HepG2 (cell line): ENCODE measurements at regions not wholly inside any gene's neighbourhood (a gene's known extent, or its start where the extent isn't known, plus 50 kb on each side); places are given as distances from the start of the nearest gene placed in this dataset.
A peak's percentile ranks its signal among the peaks of the same experiment; 100 is the strongest.

Experiments used
- ATAC-seq: fragments of 200-7000 bp; cut with Tn5 transposase; 3 replicates; pipeline ENCODE4 v1.9.1; 2020; ENCODE audit warnings: mild to moderate bottlenecking, moderate library complexity
- BruUV-seq: library from RNA; stranded (reverse); fragments of 400-500 nt; replicated peaks from 2 replicates; lab custom pipeline; 2021; lab: Mats Ljungman, UMichigan
- CTCF ChIA-PET: fragments of 300-600 bp; formaldehyde crosslinking; extraction: SDS; loops from one replicate; lab custom pipeline; 2021; ENCODE audit warnings: low total read pairs, inconsistent platforms, low intra/inter-chr PET ratio; lab: Yijun Ruan, JAX
- POLR2A ChIA-PET: fragments of 350-600 bp; sonication (Branson Sonifier 250); formaldehyde crosslinking; loops from one replicate; lab custom pipeline; 2020; ENCODE audit warnings: antibody characterized with exemption, inconsistent platforms; lab: Yijun Ruan, JAX
- DNase-seq: peaks from one replicate; pipeline ENCODE4 v3.0.0-alpha.2; 2015; ENCODE audit warnings: low spot score
- FAIRE-seq: peaks from 3 replicates; lab custom pipeline; 2011; peaks lifted over from hg19 to GRCh38; lab: Jason Lieb, UNC
- H2AFZ ChIP-seq: one replicate; pipeline ENCODE4 v1.6.1; 2011; ENCODE audit warnings: low read length, inconsistent platforms
- H3K27ac ChIP-seq: fragments of 300-600 bp; 3 replicates; pipeline ENCODE4 v1.8.0; 2011; ENCODE audit warnings: mixed run types, mild to moderate bottlenecking, mixed read lengths, low read length, inconsistent platforms; ENCODE audit not compliant: insufficient read depth; ENCODE audit errors: extremely low read length
- H3K27me3 ChIP-seq, 2 experiments: fragments of 200-600 bp in 1 of 2; 2 replicates in 1 of 2; 3 replicates in 1 of 2; pipeline versions ENCODE4 v1.6.0 to v1.8.0; 2011; ENCODE audit warnings: low read length in 2 of 2, mild to moderate bottlenecking in 2 of 2, moderate library complexity in 2 of 2, inconsistent platforms in 1 of 2; ENCODE audit not compliant: insufficient read depth in 2 of 2, control insufficient read depth in 1 of 2
- H3K36me3 ChIP-seq, 2 experiments: fragments of 200-600 bp in 1 of 2; replicated peaks in 1 of 2; 2 replicates in 1 of 2; 3 replicates in 1 of 2; pipeline versions ENCODE4 v1.5.1 to v1.8.0; 2011; ENCODE audit warnings: low read length in 2 of 2, inconsistent platforms in 1 of 2; ENCODE audit not compliant: insufficient read depth in 2 of 2, control insufficient read depth in 1 of 2
- H3K4me1 ChIP-seq: 2 replicates; pipeline ENCODE4 v1.5.1; 2012; ENCODE audit warnings: low read length, inconsistent platforms; ENCODE audit not compliant: insufficient read depth
- H3K4me2 ChIP-seq: 2 replicates; pipeline ENCODE4 v1.6.0; 2011; ENCODE audit warnings: low read depth, low read length, inconsistent platforms
- H3K4me3 ChIP-seq, 3 experiments: fragments of 200-600 bp in 1 of 3; sonication (generic), shearing (Covaris generic) in 1 of 3; replicated peaks in 1 of 3; 2 replicates each; pipeline ENCODE4 v1.5.1; 2011 to 2016; ENCODE audit warnings: low read length in 3 of 3, inconsistent platforms in 2 of 3, low read depth in 2 of 3, mild to moderate bottlenecking in 2 of 3, control low read depth in 1 of 3, mixed read lengths in 1 of 3; ENCODE audit not compliant: insufficient read depth in 1 of 3
- H3K79me2 ChIP-seq: one replicate; pipeline ENCODE4 v1.6.1; 2011; ENCODE audit warnings: low read length, inconsistent platforms; ENCODE audit not compliant: insufficient read depth
- H3K9ac ChIP-seq: 2 replicates; pipeline ENCODE4 v1.6.0; 2011; ENCODE audit warnings: mild to moderate bottlenecking, low read depth, low read length, inconsistent platforms; ENCODE audit not compliant: insufficient read depth
- H3K9me3 ChIP-seq: 2 replicates; pipeline ENCODE4 v1.5.1; 2012; ENCODE audit warnings: mild to moderate bottlenecking, low read length
- H4K20me1 ChIP-seq: 2 replicates; pipeline ENCODE4 v1.6.0; 2011; ENCODE audit warnings: inconsistent platforms, mild to moderate bottlenecking, low read length, moderate library complexity; ENCODE audit not compliant: insufficient read depth
- HNRNPUL1 ChIP-seq: fragments of 200-400 bp; formaldehyde crosslinking; IDR thresholded peaks from 2 replicates; pipeline ENCODE4 v1.6.1; 2017; ENCODE audit warnings: low read depth, mild to moderate bottlenecking, low read length, moderate library complexity
- NCOR1 ChIP-seq: fragments of 200-600 bp; sonication (generic); IDR thresholded peaks from 2 replicates; pipeline ENCODE4 v1.7.0; 2017; ENCODE audit warnings: antibody characterized with exemption, low read length, borderline replicate concordance
- NR3C1 ChIP-seq: sonication (generic); formaldehyde crosslinking; IDR thresholded peaks from 2 replicates; pipeline ENCODE4 v1.4.0; 2020; ENCODE audit warnings: missing genetic modification reagents
- STAG1 ChIP-seq: sonication (generic); formaldehyde crosslinking; IDR thresholded peaks from 2 replicates; pipeline ENCODE4 v1.4.0; 2020; ENCODE audit warnings: missing genetic modification reagents
- ZNF550 ChIP-seq: sonication (generic); formaldehyde crosslinking; IDR thresholded peaks from 2 replicates; pipeline ENCODE4 v1.4.0; 2020; ENCODE audit warnings: mild to moderate bottlenecking, missing genetic modification reagents, borderline replicate concordance
- ZNF577 ChIP-seq: sonication (generic); formaldehyde crosslinking; IDR thresholded peaks from 2 replicates; pipeline ENCODE4 v1.4.0; 2020; ENCODE audit warnings: mild to moderate bottlenecking, low read depth, missing genetic modification reagents, borderline replicate concordance
- WGBS: methylation state at CpG from one replicate; pipeline ENCODE4 v1.1.6; 2017; ENCODE audit warnings: low lambda C conversion rate; 5-methylcytosine and 5-hydroxymethylcytosine counted together
- in situ Hi-C: cut with HindIII; loops from 2 replicates; pipeline ENCODE4 v1.10.0; 2017; ENCODE audit warnings: low pct_unique_long_range_greater_than_20kb; ENCODE audit not compliant: extremely low pct_ligation_motif_present
- intact Hi-C: fragments of 100-400 bp; cut with micrococcal nuclease; formaldehyde crosslinking; loops from one replicate; pipeline ENCODE4 v1.10.0; 2022; ENCODE audit not compliant: unreplicated experiment
- TF ChIP-seq, protein P1 (sequence below): sonication (generic); formaldehyde crosslinking; IDR thresholded peaks from 2 replicates; pipeline ENCODE4 v1.5.0; 2020; ENCODE audit warnings: mild to moderate bottlenecking, missing genetic modification reagents, moderate library complexity
- TF ChIP-seq, protein P2 (sequence below): sonication (generic); formaldehyde crosslinking; IDR thresholded peaks from 2 replicates; pipeline ENCODE4 v1.5.0; 2020; ENCODE audit warnings: missing genetic modification reagents
- TF ChIP-seq, protein P3 (sequence below): sonication (generic); formaldehyde crosslinking; IDR thresholded peaks from 2 replicates; pipeline ENCODE4 v1.4.0; 2020; ENCODE audit warnings: missing genetic modification reagents

DNA sequence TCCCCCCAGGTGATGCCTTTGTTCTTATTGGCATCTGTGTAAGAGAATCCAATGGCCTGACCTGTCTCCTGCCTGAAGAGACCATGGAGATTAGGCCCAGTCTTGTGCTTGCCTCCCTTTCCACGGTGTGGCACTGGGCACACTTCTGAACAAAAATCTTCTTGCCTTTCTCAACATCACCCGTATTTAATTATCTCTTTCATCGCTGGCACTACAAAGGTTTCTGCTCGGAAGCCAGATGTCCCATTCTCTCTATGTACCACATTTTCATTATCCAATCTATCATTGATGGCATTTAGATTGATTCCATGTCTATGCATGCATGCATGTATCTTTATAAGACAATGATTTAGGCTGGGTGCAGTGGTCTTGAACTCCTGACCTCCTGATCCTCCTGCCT, 74.3 kb downstream of the SLC25A15 start:
- WGBS: 41% methylated on average over 4 of the region's 4 CpGs
- TF ChIP-seq ZNF577 (CRISPR knock-in tag) (no peak), STAG1 (CRISPR knock-in tag) (0 out of 2 replicates have a peak, but pooled peaks have one; percentile 20), NR3C1 (CRISPR knock-in tag) (no peak), NCOR1 (no peak), HNRNPUL1 (no peak), ZNF550 (CRISPR knock-in tag) (no peak)
- TF ChIP-seq, protein P1, sequence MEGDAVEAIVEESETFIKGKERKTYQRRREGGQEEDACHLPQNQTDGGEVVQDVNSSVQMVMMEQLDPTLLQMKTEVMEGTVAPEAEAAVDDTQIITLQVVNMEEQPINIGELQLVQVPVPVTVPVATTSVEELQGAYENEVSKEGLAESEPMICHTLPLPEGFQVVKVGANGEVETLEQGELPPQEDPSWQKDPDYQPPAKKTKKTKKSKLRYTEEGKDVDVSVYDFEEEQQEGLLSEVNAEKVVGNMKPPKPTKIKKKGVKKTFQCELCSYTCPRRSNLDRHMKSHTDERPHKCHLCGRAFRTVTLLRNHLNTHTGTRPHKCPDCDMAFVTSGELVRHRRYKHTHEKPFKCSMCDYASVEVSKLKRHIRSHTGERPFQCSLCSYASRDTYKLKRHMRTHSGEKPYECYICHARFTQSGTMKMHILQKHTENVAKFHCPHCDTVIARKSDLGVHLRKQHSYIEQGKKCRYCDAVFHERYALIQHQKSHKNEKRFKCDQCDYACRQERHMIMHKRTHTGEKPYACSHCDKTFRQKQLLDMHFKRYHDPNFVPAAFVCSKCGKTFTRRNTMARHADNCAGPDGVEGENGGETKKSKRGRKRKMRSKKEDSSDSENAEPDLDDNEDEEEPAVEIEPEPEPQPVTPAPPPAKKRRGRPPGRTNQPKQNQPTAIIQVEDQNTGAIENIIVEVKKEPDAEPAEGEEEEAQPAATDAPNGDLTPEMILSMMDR (CRISPR knock-in tag): peak; percentile 27; the same call in 1 of the 2 replicates
- TF ChIP-seq, protein P2, sequence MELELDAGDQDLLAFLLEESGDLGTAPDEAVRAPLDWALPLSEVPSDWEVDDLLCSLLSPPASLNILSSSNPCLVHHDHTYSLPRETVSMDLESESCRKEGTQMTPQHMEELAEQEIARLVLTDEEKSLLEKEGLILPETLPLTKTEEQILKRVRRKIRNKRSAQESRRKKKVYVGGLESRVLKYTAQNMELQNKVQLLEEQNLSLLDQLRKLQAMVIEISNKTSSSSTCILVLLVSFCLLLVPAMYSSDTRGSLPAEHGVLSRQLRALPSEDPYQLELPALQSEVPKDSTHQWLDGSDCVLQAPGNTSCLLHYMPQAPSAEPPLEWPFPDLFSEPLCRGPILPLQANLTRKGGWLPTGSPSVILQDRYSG (CRISPR knock-in tag): no peak
- TF ChIP-seq, protein P3, sequence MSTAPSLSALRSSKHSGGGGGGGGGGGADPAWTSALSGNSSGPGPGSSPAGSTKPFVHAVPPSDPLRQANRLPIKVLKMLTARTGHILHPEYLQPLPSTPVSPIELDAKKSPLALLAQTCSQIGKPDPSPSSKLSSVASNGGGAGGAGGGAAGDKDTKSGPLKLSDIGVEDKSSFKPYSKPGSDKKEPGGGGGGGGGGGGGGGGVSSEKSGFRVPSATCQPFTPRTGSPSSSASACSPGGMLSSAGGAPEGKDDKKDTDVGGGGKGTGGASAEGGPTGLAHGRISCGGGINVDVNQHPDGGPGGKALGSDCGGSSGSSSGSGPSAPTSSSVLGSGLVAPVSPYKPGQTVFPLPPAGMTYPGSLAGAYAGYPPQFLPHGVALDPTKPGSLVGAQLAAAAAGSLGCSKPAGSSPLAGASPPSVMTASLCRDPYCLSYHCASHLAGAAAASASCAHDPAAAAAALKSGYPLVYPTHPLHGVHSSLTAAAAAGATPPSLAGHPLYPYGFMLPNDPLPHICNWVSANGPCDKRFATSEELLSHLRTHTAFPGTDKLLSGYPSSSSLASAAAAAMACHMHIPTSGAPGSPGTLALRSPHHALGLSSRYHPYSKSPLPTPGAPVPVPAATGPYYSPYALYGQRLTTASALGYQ (CRISPR knock-in tag): no peak
- TF ChIP-seq, all 625 proteins: peak for 2
- Histone ChIP-seq H3K36me3 (no peaks in the 10 kb centered on the region), H3K27me3 (no peaks in the 10 kb centered on the region), H3K27ac (no peak overlapping the region), H3K79me2 (no peaks in the 10 kb centered on the region), H3K4me1 (no peaks in the 10 kb centered on the region), H4K20me1 (no peaks in the 10 kb centered on the region), H3K4me3 (no peak overlapping the region), H3K9me3 (no peaks in the 10 kb centered on the region), H2AFZ (no peak overlapping the region), H3K4me2 (no peak overlapping the region), H3K9ac (no peak overlapping the region)
- DNase-seq (no peak), ATAC-seq (no peak), FAIRE-seq (no peak)
- BruUV-seq: no TSS peak
- POLR2A ChIA-PET: no interaction called here
- CTCF ChIA-PET: no interaction called here
- in situ Hi-C loops: no loop called here
- intact Hi-C loops: no loop called here
